DOHH2 (cell line): ENCODE measurements at regions not wholly inside any gene's neighbourhood (a gene's known extent, or its start where the extent isn't known, plus 50 kb on each side); places are given as distances from the start of the nearest gene placed in this dataset.

ENCODE experiments used
- H3F3A ChIP-seq: fragments of 200-600 bp; sonication (generic), shearing (Covaris generic); 2 replicates; pipeline ENCODE4 v1.6.0; 2016; ENCODE audit warnings: antibody characterized with exemption, mild to moderate bottlenecking; ENCODE audit not compliant: control insufficient read depth, insufficient read depth
- H3K27ac ChIP-seq: fragments of 200-600 bp; sonication (generic); 2 replicates; pipeline ENCODE4 v1.5.1; 2014; ENCODE audit warnings: low read depth, mild to moderate bottlenecking, low read length, moderate library complexity
- H3K27me3 ChIP-seq: fragments of 200-600 bp; sonication (generic); 2 replicates; pipeline ENCODE4 v1.6.1; 2014; ENCODE audit warnings: mild to moderate bottlenecking, low read length, mixed read lengths; ENCODE audit not compliant: control insufficient read depth
- H3K36me3 ChIP-seq: fragments of 200-600 bp; sonication (generic); 2 replicates; pipeline ENCODE4 v1.6.1; 2014; ENCODE audit warnings: mild to moderate bottlenecking, low read length, moderate library complexity, mixed read lengths; ENCODE audit not compliant: control insufficient read depth
- H3K4me1 ChIP-seq: fragments of 200-600 bp; sonication (generic); 2 replicates; pipeline ENCODE4 v1.6.1; 2014; ENCODE audit warnings: mild to moderate bottlenecking, low read length, mixed read lengths; ENCODE audit not compliant: control insufficient read depth
- H3K4me2 ChIP-seq: fragments of 200-600 bp; sonication (generic); 2 replicates; pipeline ENCODE4 v1.6.0; 2014; ENCODE audit warnings: mild to moderate bottlenecking, low read length, moderate library complexity
- H3K4me3 ChIP-seq: fragments of 200-600 bp; sonication (generic); 2 replicates; pipeline ENCODE4 v1.5.1; 2014; ENCODE audit warnings: mild to moderate bottlenecking, low read length, mixed read lengths
- H3K79me2 ChIP-seq: fragments of 200-600 bp; sonication (generic); 2 replicates; pipeline ENCODE4 v1.6.1; 2014; ENCODE audit warnings: mild to moderate bottlenecking, low read length, mixed read lengths; ENCODE audit not compliant: control insufficient read depth
- H3K9me2 ChIP-seq: fragments of 200-600 bp; sonication (generic); replicated peaks from 2 replicates; pipeline ENCODE4 v1.6.1; 2014; ENCODE audit warnings: mild to moderate bottlenecking, low read length, mixed read lengths; ENCODE audit not compliant: control insufficient read depth
- H3K9me3 ChIP-seq: fragments of 200-600 bp; sonication (generic); 2 replicates; pipeline ENCODE4 v1.6.1; 2014; ENCODE audit warnings: antibody characterized with exemption, low read length, mixed read lengths; ENCODE audit not compliant: control insufficient read depth, insufficient read depth
- H4K20me1 ChIP-seq: fragments of 200-600 bp; sonication (generic); 2 replicates; pipeline ENCODE4 v1.6.0; 2014; ENCODE audit warnings: low read depth, mild to moderate bottlenecking, antibody characterized with exemption, low read length, moderate library complexity; ENCODE audit not compliant: control insufficient read depth, insufficient read depth
- EZH2phosphoT487 ChIP-seq: fragments of 200-600 bp; sonication (generic); IDR thresholded peaks from 2 replicates; pipeline ENCODE4 v1.6.1; 2017; ENCODE audit warnings: borderline replicate concordance, mild to moderate bottlenecking, antibody characterized with exemption, low read length, moderate library complexity, mixed read lengths
- TF ChIP-seq, protein P1 (sequence below): fragments of 200-600 bp; sonication (generic); IDR thresholded peaks from one replicate; pipeline ENCODE4 v1.5.1; 2014; ENCODE audit warnings: antibody characterized with exemption, mild to moderate bottlenecking, low read depth, low read length; ENCODE audit not compliant: poor library complexity, severe bottlenecking

DNA sequence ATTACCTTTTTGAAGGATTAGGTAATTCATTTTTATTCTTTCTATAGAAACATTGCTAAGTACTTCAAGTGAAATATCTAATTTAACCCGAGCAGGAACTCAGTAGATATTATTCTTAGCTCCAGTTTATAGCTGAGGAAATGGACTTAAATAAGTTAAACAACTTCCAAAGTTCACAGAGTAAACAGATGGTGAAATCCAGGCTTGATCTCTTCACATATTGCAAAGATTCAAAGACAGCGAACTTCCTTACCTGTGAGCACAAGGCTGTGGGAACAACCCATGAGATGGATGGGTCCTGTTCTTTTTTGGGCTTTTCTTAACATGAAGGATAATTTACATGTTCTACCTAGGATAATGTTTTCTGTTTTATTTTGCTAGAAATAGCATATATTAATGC lies 439.0 kb downstream of the IRS1 start:
- no peaks in the 10 kb centered on the region for H3K9me2 ChIP-seq
- H3K4me1 ChIP-seq, result no peaks in the 10 kb centered on the region
- H3K27me3 ChIP-seq, result peaks cover 3% of the 10 kb centered on the region; the same call in 1 of the 2 replicates
- H3K79me2 ChIP-seq, result no peaks in the 10 kb centered on the region
- no peak overlapping the region for H3K4me2 ChIP-seq
- no peaks in the 10 kb centered on the region for H3K9me3 ChIP-seq
- H3K4me3 ChIP-seq, result no peak overlapping the region
- no peak for TF ChIP-seq EZH2phosphoT487
- TF ChIP-seq, protein P1, sequence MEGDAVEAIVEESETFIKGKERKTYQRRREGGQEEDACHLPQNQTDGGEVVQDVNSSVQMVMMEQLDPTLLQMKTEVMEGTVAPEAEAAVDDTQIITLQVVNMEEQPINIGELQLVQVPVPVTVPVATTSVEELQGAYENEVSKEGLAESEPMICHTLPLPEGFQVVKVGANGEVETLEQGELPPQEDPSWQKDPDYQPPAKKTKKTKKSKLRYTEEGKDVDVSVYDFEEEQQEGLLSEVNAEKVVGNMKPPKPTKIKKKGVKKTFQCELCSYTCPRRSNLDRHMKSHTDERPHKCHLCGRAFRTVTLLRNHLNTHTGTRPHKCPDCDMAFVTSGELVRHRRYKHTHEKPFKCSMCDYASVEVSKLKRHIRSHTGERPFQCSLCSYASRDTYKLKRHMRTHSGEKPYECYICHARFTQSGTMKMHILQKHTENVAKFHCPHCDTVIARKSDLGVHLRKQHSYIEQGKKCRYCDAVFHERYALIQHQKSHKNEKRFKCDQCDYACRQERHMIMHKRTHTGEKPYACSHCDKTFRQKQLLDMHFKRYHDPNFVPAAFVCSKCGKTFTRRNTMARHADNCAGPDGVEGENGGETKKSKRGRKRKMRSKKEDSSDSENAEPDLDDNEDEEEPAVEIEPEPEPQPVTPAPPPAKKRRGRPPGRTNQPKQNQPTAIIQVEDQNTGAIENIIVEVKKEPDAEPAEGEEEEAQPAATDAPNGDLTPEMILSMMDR, result no peak
- no peak overlapping the region for H3K27ac ChIP-seq
- H3F3A ChIP-seq, result no peaks in the 10 kb centered on the region
- no peaks in the 10 kb centered on the region for H4K20me1 ChIP-seq
- H3K36me3 ChIP-seq, result no peaks in the 10 kb centered on the region

DNA sequence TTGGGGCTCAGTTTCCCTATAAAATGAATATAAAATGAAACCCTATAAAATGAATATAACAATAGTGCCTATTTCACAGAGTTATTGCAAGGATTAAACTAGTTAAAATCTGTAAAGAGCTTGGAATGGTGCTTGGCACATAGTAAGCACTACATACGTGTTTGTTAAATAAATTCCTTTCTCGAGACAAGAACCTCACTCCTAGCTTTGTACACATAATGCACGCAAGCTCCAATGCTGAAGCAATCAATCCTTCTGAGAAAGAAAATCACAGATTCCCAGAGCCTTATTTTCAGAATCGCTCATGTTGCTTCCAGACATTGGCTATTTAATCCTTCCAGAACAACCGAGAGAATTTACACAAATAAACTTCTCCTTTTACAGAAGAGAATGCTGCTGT lies 440.9 kb downstream of the IRS1 start:
- Histone ChIP-seq H3K4me3 (no peak overlapping the region), H3K27ac (no peak overlapping the region), H3K36me3 (no peaks in the 10 kb centered on the region), H3K9me2 (no peaks in the 10 kb centered on the region), H3K4me2 (no peak overlapping the region), H3K4me1 (no peaks in the 10 kb centered on the region), H3K9me3 (no peaks in the 10 kb centered on the region), H3F3A (no peaks in the 10 kb centered on the region), H3K27me3 (peaks cover 3% of the 10 kb centered on the region; the same call in 1 of the 2 replicates), H3K79me2 (no peaks in the 10 kb centered on the region), H4K20me1 (no peaks in the 10 kb centered on the region)
- TF ChIP-seq, protein P1, result no peak
- no peak for TF ChIP-seq EZH2phosphoT487

DNA sequence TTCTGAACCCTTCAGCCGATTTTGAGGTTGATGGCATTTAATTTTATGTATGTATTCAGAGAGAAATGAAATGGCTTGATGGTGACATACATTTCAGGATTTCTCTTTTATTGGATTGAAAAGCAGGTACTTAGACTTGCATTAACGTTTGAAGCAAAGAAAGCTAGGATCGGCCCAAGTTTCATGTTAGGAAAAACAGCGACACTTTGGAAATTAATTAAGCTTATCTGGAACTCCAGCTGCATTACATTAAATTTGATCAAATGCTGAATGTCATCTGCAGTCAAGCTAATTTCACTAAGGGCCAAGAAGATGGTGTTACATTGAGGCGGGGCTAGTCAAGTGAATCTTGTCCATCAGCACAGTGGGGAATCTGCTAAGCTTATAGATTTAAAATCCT lies 441.8 kb downstream of the IRS1 start:
- H3K4me3 ChIP-seq, result no peak overlapping the region
- H3K9me2 ChIP-seq, result no peaks in the 10 kb centered on the region
- H3K4me2 ChIP-seq, result no peak overlapping the region
- no peaks in the 10 kb centered on the region for H4K20me1 ChIP-seq
- no peaks in the 10 kb centered on the region for H3F3A ChIP-seq
- no peaks in the 10 kb centered on the region for H3K36me3 ChIP-seq
- H3K27ac ChIP-seq, result no peak overlapping the region
- TF ChIP-seq, protein P1, result no peak
- no peak for TF ChIP-seq EZH2phosphoT487
- H3K27me3 ChIP-seq, result peaks cover 3% of the 10 kb centered on the region; the same call in 1 of the 2 replicates
- H3K9me3 ChIP-seq, result no peaks in the 10 kb centered on the region
- H3K4me1 ChIP-seq, result no peaks in the 10 kb centered on the region
- H3K79me2 ChIP-seq, result no peaks in the 10 kb centered on the region

DNA sequence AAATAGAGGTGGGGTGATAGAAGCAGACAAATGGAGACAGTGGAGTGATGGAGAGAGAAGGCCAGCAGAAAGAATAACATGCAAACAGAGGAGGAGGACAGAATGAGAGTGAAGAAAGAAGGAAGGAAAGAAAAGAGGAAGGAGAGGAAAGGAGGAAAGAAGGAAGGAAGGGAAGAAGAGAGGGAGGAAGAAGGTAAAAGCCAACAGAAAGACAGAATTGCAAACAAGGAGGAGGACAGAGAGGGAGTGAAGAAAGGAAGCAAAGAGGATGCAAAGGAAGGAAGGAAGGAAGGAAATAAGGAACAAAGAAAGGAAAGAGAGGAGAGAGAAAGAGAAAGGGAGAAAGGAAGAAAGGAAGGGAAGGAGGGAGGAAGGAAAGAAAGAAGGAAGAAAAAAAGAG lies 444.0 kb downstream of the IRS1 start:
- no peaks in the 10 kb centered on the region for H3K4me1 ChIP-seq
- no peaks in the 10 kb centered on the region for H3K79me2 ChIP-seq
- H3K9me2 ChIP-seq, result no peaks in the 10 kb centered on the region
- TF ChIP-seq, protein P1, result no peak
- no peak for TF ChIP-seq EZH2phosphoT487
- H3K4me2 ChIP-seq, result no peak overlapping the region
- no peak overlapping the region for H3K27ac ChIP-seq
- no peaks in the 10 kb centered on the region for H3K36me3 ChIP-seq
- no peaks in the 10 kb centered on the region for H3K9me3 ChIP-seq
- H3K4me3 ChIP-seq, result no peak overlapping the region
- no peaks in the 10 kb centered on the region for H4K20me1 ChIP-seq
- H3K27me3 ChIP-seq, result peaks cover 3% of the 10 kb centered on the region; the same call in 1 of the 2 replicates
- H3F3A ChIP-seq, result no peaks in the 10 kb centered on the region
